HG02970 (cell line): ENCODE measurements at regions not wholly inside any gene's neighbourhood (a gene's known extent, or its start where the extent isn't known, plus 50 kb on each side); places are given as distances from the start of the nearest gene placed in this dataset.
"Not testable (repeated sequence)": the region's sequence is repeated elsewhere in the genome, so short reads cannot be mapped to it uniquely, and the experiment has no call there.

Experiments
- ATAC-seq: cut with Tn5 transposase; IDR thresholded peaks from one replicate; pipeline ENCODE4 v1.9.1; 2021; ENCODE audit warnings: mild to moderate bottlenecking, moderate library complexity, moderate number of reproducible peaks; ENCODE audit not compliant: unreplicated experiment, low FRiP score

GRCh38 chr10:52368725-52369124, 54.6 kb downstream of the DKK1 start:
- ATAC-seq: no peak

GRCh38 chr10:52374207-52374606, 60.1 kb downstream of the DKK1 start:
- ATAC-seq: not testable (repeated sequence)

GRCh38 chr10:52376694-52377354, 62.7 kb downstream of the DKK1 start:
- ATAC-seq: no peak

- ATAC-seq: no peak
Measured at GRCh38 chr10:52378124-52378523, 64.0 kb downstream of the DKK1 start.

- no peak for ATAC-seq
Measured at GRCh38 chr10:52379287-52379686, 65.2 kb downstream of the DKK1 start.

- ATAC-seq: no peak
Measured at GRCh38 chr10:52383088-52383487, 69.0 kb downstream of the DKK1 start.

GRCh38 chr10:52387744-52388143, 73.7 kb downstream of the DKK1 start:
- ATAC-seq: no peak

GRCh38 chr10:52390388-52390787, 76.3 kb downstream of the DKK1 start:
- no peak for ATAC-seq

GRCh38 chr10:52391927-52392602, 78.0 kb downstream of the DKK1 start:
- ATAC-seq: no peak

GRCh38 chr10:52394246-52394645, 80.2 kb downstream of the DKK1 start:
- no peak for ATAC-seq

- ATAC-seq: no peak
Measured at GRCh38 chr10:52400562-52400961, 86.5 kb downstream of the DKK1 start.

GRCh38 chr10:52403801-52404200, 89.7 kb downstream of the DKK1 start:
- not testable (repeated sequence) for ATAC-seq

GRCh38 chr10:52409195-52409594, 95.1 kb downstream of the DKK1 start:
- no peak for ATAC-seq

GRCh38 chr10:52409928-52410327, 95.8 kb downstream of the DKK1 start:
- ATAC-seq: no peak

- no peak for ATAC-seq
Measured at GRCh38 chr10:52410916-52411315, 96.8 kb downstream of the DKK1 start.

- no peak for ATAC-seq
Measured at GRCh38 chr10:52419281-52419680, 105.2 kb downstream of the DKK1 start.

- ATAC-seq: no peak
Measured at GRCh38 chr10:52420656-52421055, 106.6 kb downstream of the DKK1 start.

- no peak for ATAC-seq
Measured at GRCh38 chr10:52423369-52423768, 109.3 kb downstream of the DKK1 start.

GRCh38 chr10:52424341-52424740, 110.3 kb downstream of the DKK1 start:
- ATAC-seq: no peak

- ATAC-seq: no peak
Measured at GRCh38 chr10:52434734-52435133, 120.7 kb downstream of the DKK1 start.

GRCh38 chr10:52436664-52437063, 122.6 kb downstream of the DKK1 start:
- no peak for ATAC-seq

- peak; percentile 67 for ATAC-seq
Measured at GRCh38 chr10:52437205-52437646, 123.1 kb downstream of the DKK1 start.
